ENCODE measurements at regions not wholly inside any gene's neighbourhood (a gene's known extent, or its start where the extent isn't known, plus 50 kb on each side); places are given as distances from the start of the nearest gene placed in this dataset.

- no peak overlapping the region for H3K4me3 ChIP-seq (ENCODE audit: low read depth, low read length)
Measured at GRCh38 chrX:45751156-45751555, 550.5 kb upstream of the DIPK2B start.

GRCh38 chrX:45750639-45751038 is 550.0 kb upstream of the DIPK2B start:
- no peak for TF ChIP-seq CTCF (IDR thresholded peaks at IDR 0.05; ENCODE audit: borderline replicate concordance, insufficient read depth, low read depth, low read length)
- no peak overlapping the region for H3K4me3 ChIP-seq (ENCODE audit: low read depth, low read length)

More at GRCh38 chrX:45751156-45751555, 550.5 kb upstream of the DIPK2B start:
- no peak for TF ChIP-seq CTCF (IDR thresholded peaks at IDR 0.05; ENCODE audit: borderline replicate concordance, insufficient read depth, low read depth, low read length)

GRCh38 chrX:45749375-45749774 is 548.7 kb upstream of the DIPK2B start:
- no peak for TF ChIP-seq CTCF (IDR thresholded peaks at IDR 0.05; ENCODE audit: borderline replicate concordance, insufficient read depth, low read depth, low read length)
- no peak overlapping the region for H3K4me3 ChIP-seq (ENCODE audit: low read depth, low read length)

GRCh38 chrX:45748369-45748774 is 547.7 kb upstream of the DIPK2B start:
- no peak overlapping the region for H3K4me3 ChIP-seq (ENCODE audit: low read depth, low read length)
- no peak for TF ChIP-seq CTCF (IDR thresholded peaks at IDR 0.05; ENCODE audit: borderline replicate concordance, insufficient read depth, low read depth, low read length)

- TF ChIP-seq CTCF (IDR thresholded peaks at IDR 0.05; ENCODE audit: borderline replicate concordance, insufficient read depth, low read depth, low read length), result no peak
- no peak overlapping the region for H3K4me3 ChIP-seq (ENCODE audit: low read depth, low read length)
Measured at GRCh38 chrX:45747905-45748304, 547.2 kb upstream of the DIPK2B start.

- no peak for TF ChIP-seq CTCF (IDR thresholded peaks at IDR 0.05; ENCODE audit: borderline replicate concordance, insufficient read depth, low read depth, low read length)
- H3K4me3 ChIP-seq (ENCODE audit: low read depth, low read length), result no peak overlapping the region
Measured at GRCh38 chrX:45745479-45745878, 544.8 kb upstream of the DIPK2B start.

GRCh38 chrX:45743906-45744625 is 543.4 kb upstream of the DIPK2B start:
- no peak for TF ChIP-seq CTCF (IDR thresholded peaks at IDR 0.05; ENCODE audit: borderline replicate concordance, insufficient read depth, low read depth, low read length)
- no peak overlapping the region for H3K4me3 ChIP-seq (ENCODE audit: low read depth, low read length)
